ENCODE measurements at regions not wholly inside any gene's neighbourhood (a gene's known extent, or its start where the extent isn't known, plus 50 kb on each side); places are given as distances from the start of the nearest gene placed in this dataset.

GRCh38 chr2:215738351-215738750, 275.0 kb downstream of the MREG start:
- Histone ChIP-seq H2AFZ (ENCODE audit: low read depth, low read length) (no peak overlapping the region), H3F3A (ENCODE audit: insufficient read depth, low read length, poor library complexity, severe bottlenecking) (no peaks in the 10 kb centered on the region), H3K79me2 (replicated peaks; ENCODE audit: insufficient read depth, low read length) (no peaks in the 10 kb centered on the region), H3K9me2 (ENCODE audit: insufficient read depth, low read length) (no peaks in the 10 kb centered on the region), H3K27ac (ENCODE audit: low read length) (no peak overlapping the region), H3K9ac (ENCODE audit: low read length) (no peak overlapping the region), H3K4me2 (ENCODE audit: low read length) (no peak overlapping the region), H3K4me3 (ENCODE audit: low read length) (no peak overlapping the region), H3K36me3 (ENCODE audit: insufficient read depth, low read length) (no peaks in the 10 kb centered on the region), H3K27me3 (ENCODE audit: insufficient read depth, low read depth, low read length) (no peaks in the 10 kb centered on the region), H3K9me3 (ENCODE audit: low read length) (no peaks in the 10 kb centered on the region), H4K20me1 (ENCODE audit: insufficient read depth) (no peaks in the 10 kb centered on the region)
- TF ChIP-seq EP300 (conservative IDR thresholded peaks at IDR 0.05; ENCODE audit: poor library complexity, severe bottlenecking) = no peak
- no peak for TF ChIP-seq CTCF (IDR thresholded peaks at IDR 0.05; ENCODE audit: poor library complexity, severe bottlenecking)
- TF ChIP-seq POLR2AphosphoS5 (IDR thresholded peaks at IDR 0.05) = no peak
- no peak for TF ChIP-seq TAF1 (IDR thresholded peaks at IDR 0.05; ENCODE audit: low read depth)
- no peak for TF ChIP-seq MXI1 (conservative IDR thresholded peaks at IDR 0.05; ENCODE audit: poor library complexity, severe bottlenecking)
- TF ChIP-seq REST (IDR thresholded peaks at IDR 0.05; ENCODE audit: borderline replicate concordance) = no peak
- no peak for TF ChIP-seq EZH2 (IDR thresholded peaks at IDR 0.05; ENCODE audit: borderline replicate concordance, insufficient read depth, low read length, poor library complexity, severe bottlenecking)
- no peak for TF ChIP-seq SMC3 (conservative IDR thresholded peaks at IDR 0.05; ENCODE audit: poor library complexity)
- no peak for TF ChIP-seq RAD21 (conservative IDR thresholded peaks at IDR 0.05)

GRCh38 chr2:215737477-215737876, 275.9 kb downstream of the MREG start:
- Histone ChIP-seq H3K9me2 (ENCODE audit: insufficient read depth, low read length) (no peaks in the 10 kb centered on the region), H3K9me3 (ENCODE audit: low read length) (no peaks in the 10 kb centered on the region), H2AFZ (ENCODE audit: low read depth, low read length) (no peak overlapping the region), H3K36me3 (ENCODE audit: insufficient read depth, low read length) (no peaks in the 10 kb centered on the region), H3K79me2 (replicated peaks; ENCODE audit: insufficient read depth, low read length) (no peaks in the 10 kb centered on the region), H3K9ac (ENCODE audit: low read length) (no peak overlapping the region), H3F3A (ENCODE audit: insufficient read depth, low read length, poor library complexity, severe bottlenecking) (no peaks in the 10 kb centered on the region), H3K4me3 (ENCODE audit: low read length) (no peak overlapping the region), H3K27me3 (ENCODE audit: insufficient read depth, low read depth, low read length) (no peaks in the 10 kb centered on the region), H3K27ac (ENCODE audit: low read length) (no peak overlapping the region), H3K4me2 (ENCODE audit: low read length) (no peak overlapping the region), H4K20me1 (ENCODE audit: insufficient read depth) (no peaks in the 10 kb centered on the region)
- TF ChIP-seq EP300 (conservative IDR thresholded peaks at IDR 0.05; ENCODE audit: poor library complexity, severe bottlenecking) (no peak), EZH2 (IDR thresholded peaks at IDR 0.05; ENCODE audit: borderline replicate concordance, insufficient read depth, low read length, poor library complexity, severe bottlenecking) (no peak), MXI1 (conservative IDR thresholded peaks at IDR 0.05; ENCODE audit: poor library complexity, severe bottlenecking) (no peak), CTCF (IDR thresholded peaks at IDR 0.05; ENCODE audit: poor library complexity, severe bottlenecking) (no peak), TAF1 (IDR thresholded peaks at IDR 0.05; ENCODE audit: low read depth) (no peak), RAD21 (conservative IDR thresholded peaks at IDR 0.05) (no peak), POLR2AphosphoS5 (IDR thresholded peaks at IDR 0.05) (no peak), REST (IDR thresholded peaks at IDR 0.05; ENCODE audit: borderline replicate concordance) (no peak), SMC3 (conservative IDR thresholded peaks at IDR 0.05; ENCODE audit: poor library complexity) (no peak)

Data from neural cell (in vitro differentiated cells).